Caco-2 (cell line): ENCODE measurements at regions not wholly inside any gene's neighbourhood (a gene's known extent, or its start where the extent isn't known, plus 50 kb on each side); places are given as distances from the start of the nearest gene placed in this dataset.
"Not testable (repeated sequence)": the region's sequence is repeated elsewhere in the genome, so short reads cannot be mapped to it uniquely, and the experiment has no call there.

Experiments
- BruUV-seq: library from RNA; stranded (reverse); fragments of 400-500 nt; replicated peaks from 2 replicates; lab custom pipeline; 2021; lab: Mats Ljungman, UMichigan
- CTCF ChIA-PET: fragments of 300-600 bp; sonication (Branson Sonifier 250); formaldehyde crosslinking; loops from one replicate; lab custom pipeline; 2022; ENCODE audit warnings: antibody characterized with exemption; lab: Charles Lee
- POLR2A ChIA-PET: fragments of 300-600 bp; sonication (Branson Sonifier 250); formaldehyde crosslinking; loops from one replicate; lab custom pipeline; 2022; ENCODE audit warnings: antibody characterized with exemption; lab: Charles Lee
- DNase-seq, 2 experiments: peaks; one replicate each; pipeline versions ENCODE4 v3.0.0 to v3.0.0-alpha.2; 2020 to 2022
- H3K27me3 ChIP-seq: replicated peaks from 2 replicates; pipeline ENCODE4 v1.6.0; 2011; ENCODE audit warnings: low read length; ENCODE audit not compliant: control insufficient read depth, insufficient read depth
- H3K36me3 ChIP-seq: 2 replicates; pipeline ENCODE4 v1.5.1; 2011; ENCODE audit warnings: low read length; ENCODE audit not compliant: control insufficient read depth, insufficient read depth
- H3K4me1 ChIP-seq: fragments of 250-450 bp; sonication (Bioruptor Pico); 2 replicates; pipeline ENCODE4 v1.5.1; 2020; ENCODE audit warnings: mild to moderate bottlenecking
- H3K4me3 ChIP-seq: 2 replicates; pipeline ENCODE4 v1.5.1; 2011; ENCODE audit warnings: low read depth, mild to moderate bottlenecking, control low read depth, low read length
- H3K9me3 ChIP-seq: fragments of 250-450 bp; sonication (Bioruptor Pico); 2 replicates; pipeline ENCODE4 v1.5.1; 2020; ENCODE audit warnings: mild to moderate bottlenecking, moderate library complexity
- H3K27ac Mint-ChIP-seq: one replicate; pipeline ENCODE4 v1.8.0; 2022; ENCODE audit warnings: mixed read lengths; ENCODE audit not compliant: unreplicated experiment
- H3K27me3 Mint-ChIP-seq: one replicate; pipeline ENCODE4 v1.8.0; 2022; ENCODE audit warnings: mixed read lengths; ENCODE audit not compliant: insufficient read depth, unreplicated experiment
- H3K36me3 Mint-ChIP-seq: one replicate; pipeline ENCODE4 v1.8.0; 2022; ENCODE audit warnings: mild to moderate bottlenecking, mixed read lengths; ENCODE audit not compliant: insufficient read depth, unreplicated experiment
- H3K4me1 Mint-ChIP-seq: one replicate; pipeline ENCODE4 v1.8.0; 2022; ENCODE audit warnings: low read depth, mixed read lengths; ENCODE audit not compliant: unreplicated experiment
- H3K4me3 Mint-ChIP-seq: one replicate; pipeline ENCODE4 v1.8.0; 2022; ENCODE audit warnings: mild to moderate bottlenecking, moderate library complexity, mixed read lengths; ENCODE audit not compliant: unreplicated experiment
- H3K9me3 Mint-ChIP-seq: one replicate; pipeline ENCODE4 v1.8.0; 2022; ENCODE audit warnings: mixed read lengths; ENCODE audit not compliant: unreplicated experiment
- intact Hi-C: fragments of 100-400 bp; cut with micrococcal nuclease; formaldehyde crosslinking; loops from one replicate; pipeline ENCODE4 v1.10.0; 2022; ENCODE audit not compliant: unreplicated experiment
- TF ChIP-seq, protein P1 (sequence below), 2 experiments: fragments of 200-600 bp in 1 of 2; IDR thresholded peaks; 1 replicate in 1 of 2; 2 replicates in 1 of 2; pipeline versions ENCODE4 v1.5.1 to v1.8.0; 2011 to 2022; ENCODE audit warnings: antibody characterized with exemption in 1 of 2, control low read depth in 1 of 2, inconsistent platforms in 1 of 2, low read depth in 1 of 2, low read length in 1 of 2, mild to moderate bottlenecking in 1 of 2, moderate library complexity in 1 of 2; ENCODE audit not compliant: insufficient read depth in 1 of 2, severe bottlenecking in 1 of 2, unreplicated experiment in 1 of 2

DNA sequence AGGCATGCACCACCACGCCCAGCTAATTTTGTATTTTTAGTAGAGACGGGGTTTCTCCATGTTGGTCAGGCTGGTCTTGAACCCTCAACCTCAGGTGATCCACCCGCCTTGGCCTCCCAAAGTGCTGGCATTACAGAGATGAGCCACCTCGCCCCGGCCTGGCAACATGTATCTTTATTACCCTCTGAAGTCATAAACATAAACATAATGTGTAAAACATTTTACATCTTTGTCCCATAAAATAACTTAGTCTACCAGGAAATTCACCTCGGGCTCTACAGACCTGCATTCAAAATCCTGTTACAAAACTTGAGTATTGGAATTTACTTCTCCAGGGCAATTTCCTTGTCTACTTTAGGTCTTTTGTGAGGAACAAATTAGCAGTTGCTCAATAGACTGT, 68.1 kb upstream of the DUSP21 start:
- ChIA-PET CTCF (no interaction called here), POLR2A (no interaction called here)
- H3K4me3 Mint-ChIP-seq: no peak overlapping the region
- Histone ChIP-seq H3K9me3 (no peaks in the 10 kb centered on the region), H3K4me1 (no peaks in the 10 kb centered on the region), H3K4me3 (no peak overlapping the region), H3K36me3 (no peaks in the 10 kb centered on the region), H3K27me3 (no peaks in the 10 kb centered on the region)
- H3K4me1 Mint-ChIP-seq: peaks cover 6% of the 10 kb centered on the region
- H3K36me3 Mint-ChIP-seq: no peaks in the 10 kb centered on the region
- H3K9me3 Mint-ChIP-seq: no peaks in the 10 kb centered on the region
- no peaks in the 10 kb centered on the region for H3K27me3 Mint-ChIP-seq
- H3K27ac Mint-ChIP-seq: no peak overlapping the region
- DNase-seq: no peak
- intact Hi-C loops: no loop called here
- TF ChIP-seq, protein P1, sequence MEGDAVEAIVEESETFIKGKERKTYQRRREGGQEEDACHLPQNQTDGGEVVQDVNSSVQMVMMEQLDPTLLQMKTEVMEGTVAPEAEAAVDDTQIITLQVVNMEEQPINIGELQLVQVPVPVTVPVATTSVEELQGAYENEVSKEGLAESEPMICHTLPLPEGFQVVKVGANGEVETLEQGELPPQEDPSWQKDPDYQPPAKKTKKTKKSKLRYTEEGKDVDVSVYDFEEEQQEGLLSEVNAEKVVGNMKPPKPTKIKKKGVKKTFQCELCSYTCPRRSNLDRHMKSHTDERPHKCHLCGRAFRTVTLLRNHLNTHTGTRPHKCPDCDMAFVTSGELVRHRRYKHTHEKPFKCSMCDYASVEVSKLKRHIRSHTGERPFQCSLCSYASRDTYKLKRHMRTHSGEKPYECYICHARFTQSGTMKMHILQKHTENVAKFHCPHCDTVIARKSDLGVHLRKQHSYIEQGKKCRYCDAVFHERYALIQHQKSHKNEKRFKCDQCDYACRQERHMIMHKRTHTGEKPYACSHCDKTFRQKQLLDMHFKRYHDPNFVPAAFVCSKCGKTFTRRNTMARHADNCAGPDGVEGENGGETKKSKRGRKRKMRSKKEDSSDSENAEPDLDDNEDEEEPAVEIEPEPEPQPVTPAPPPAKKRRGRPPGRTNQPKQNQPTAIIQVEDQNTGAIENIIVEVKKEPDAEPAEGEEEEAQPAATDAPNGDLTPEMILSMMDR (IDR thresholded peaks at IDR 0.05; ENCODE audit: insufficient read depth in 1 of 2, low read depth in 1 of 2, low read length in 1 of 2, severe bottlenecking in 1 of 2, unreplicated experiment in 1 of 2): no peak
- BruUV-seq: no TSS peak

DNA sequence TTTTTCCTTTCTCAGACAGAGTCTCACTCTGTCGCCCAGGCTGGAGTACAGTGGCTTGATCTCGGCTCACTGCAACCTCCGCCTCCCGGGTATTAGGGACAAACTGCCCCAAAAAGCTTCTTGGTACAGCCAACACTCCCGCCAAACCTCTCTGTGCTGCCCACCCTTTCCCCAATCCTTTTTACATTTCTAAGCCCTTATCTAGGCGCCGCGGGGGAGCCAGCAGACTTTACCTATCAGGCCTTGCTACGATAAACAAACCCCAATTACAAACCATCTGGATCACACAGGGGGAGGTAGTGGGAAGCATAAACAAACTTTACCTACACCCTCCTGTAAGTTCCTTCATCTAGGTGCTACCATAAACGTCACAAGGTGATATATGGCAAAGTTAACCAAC, 69.8 kb upstream of the DUSP21 start:
- BruUV-seq, DNase-seq, CTCF ChIA-PET, H3K36me3 Mint-ChIP-seq, POLR2A ChIA-PET, H3K27me3 Mint-ChIP-seq, H3K27ac Mint-ChIP-seq, H3K36me3 ChIP-seq, H3K4me1 Mint-ChIP-seq, H3K9me3 ChIP-seq, H3K4me1 ChIP-seq, intact Hi-C loops, H3K9me3 Mint-ChIP-seq, H3K4me3 Mint-ChIP-seq, H3K4me3 ChIP-seq, H3K27me3 ChIP-seq: not testable (repeated sequence)

DNA sequence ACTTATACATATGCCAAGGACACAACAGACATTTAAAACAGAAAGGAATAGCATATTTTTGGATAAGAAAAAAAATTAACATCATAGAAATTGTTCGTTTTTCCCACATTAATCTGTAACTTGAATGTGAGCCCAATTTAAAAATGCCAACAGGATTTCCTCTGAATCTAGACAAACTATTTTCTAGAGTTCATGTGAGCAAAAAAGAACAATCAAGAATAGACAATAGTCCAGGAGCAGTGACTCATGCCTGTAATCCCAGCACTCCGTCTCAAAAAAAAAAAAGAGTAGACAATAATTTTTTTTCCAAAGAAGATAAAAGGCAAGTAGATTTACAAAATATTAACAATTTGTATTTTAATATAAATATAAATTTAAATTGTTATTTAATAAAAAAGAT, 73.7 kb upstream of the DUSP21 start:
- H3K36me3 ChIP-seq: no peaks in the 10 kb centered on the region
- no peaks in the 10 kb centered on the region for H3K36me3 Mint-ChIP-seq
- intact Hi-C loops: no loop called here
- ChIA-PET CTCF (no interaction called here), POLR2A (no interaction called here)
- H3K9me3 ChIP-seq: no peaks in the 10 kb centered on the region
- no peaks in the 10 kb centered on the region for H3K4me1 Mint-ChIP-seq
- no peak overlapping the region for H3K4me3 ChIP-seq
- no peak overlapping the region for H3K4me3 Mint-ChIP-seq
- no peaks in the 10 kb centered on the region for H3K27me3 Mint-ChIP-seq
- TF ChIP-seq, protein P1 (IDR thresholded peaks at IDR 0.05; ENCODE audit: insufficient read depth in 1 of 2, low read depth in 1 of 2, low read length in 1 of 2, severe bottlenecking in 1 of 2, unreplicated experiment in 1 of 2): no peak
- BruUV-seq: no TSS peak
- no peak overlapping the region for H3K27ac Mint-ChIP-seq
- H3K9me3 Mint-ChIP-seq: no peaks in the 10 kb centered on the region
- H3K4me1 ChIP-seq: no peaks in the 10 kb centered on the region
- no peak for DNase-seq
- H3K27me3 ChIP-seq: no peaks in the 10 kb centered on the region

DNA sequence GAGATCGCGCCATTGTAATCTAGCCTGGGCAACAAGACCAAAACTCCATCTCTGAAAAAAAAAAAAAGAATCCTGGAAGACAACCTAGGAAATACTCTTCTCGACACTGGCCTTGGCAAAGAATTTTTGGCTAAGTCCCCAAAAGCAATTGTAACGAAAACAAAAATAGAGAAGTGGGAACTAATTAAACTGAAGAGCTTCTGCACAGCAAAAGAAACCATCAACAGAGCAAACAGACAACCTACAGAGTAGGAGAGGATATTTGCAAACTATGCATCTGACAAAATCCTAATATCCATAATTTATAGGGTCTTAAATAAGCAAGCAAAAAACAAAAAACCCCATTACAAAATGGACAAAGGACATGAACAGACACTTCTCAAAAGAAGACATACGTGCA, 76.5 kb upstream of the DUSP21 start:
- Mint-ChIP-seq H3K27me3 (no peaks in the 10 kb centered on the region), H3K36me3 (no peaks in the 10 kb centered on the region), H3K27ac (no peak overlapping the region), H3K4me1 (no peaks in the 10 kb centered on the region), H3K4me3 (no peak overlapping the region), H3K9me3 (no peaks in the 10 kb centered on the region)
- no peaks in the 10 kb centered on the region for H3K4me1 ChIP-seq
- DNase-seq: no peak
- TF ChIP-seq, protein P1 (IDR thresholded peaks at IDR 0.05; ENCODE audit: insufficient read depth in 1 of 2, low read depth in 1 of 2, low read length in 1 of 2, severe bottlenecking in 1 of 2, unreplicated experiment in 1 of 2): no peak
- H3K27me3 ChIP-seq: no peaks in the 10 kb centered on the region
- POLR2A ChIA-PET: no interaction called here
- no peak overlapping the region for H3K4me3 ChIP-seq
- CTCF ChIA-PET: interaction anchor here (0.7 kb wide), 1 partner anchor 283 kb away, joined by 3 read pairs; no protein-coding TSS in a partner anchor
- BruUV-seq: no TSS peak
- no peaks in the 10 kb centered on the region for H3K36me3 ChIP-seq
- intact Hi-C loops: no loop called here
- no peaks in the 10 kb centered on the region for H3K9me3 ChIP-seq
